Activated T-cell treated with anti-CD3 and anti-CD28 coated beads, Interleukin-2, amount 50 U/mL, for 4 hours (primary cell): ENCODE measurements at regions not wholly inside any gene's neighbourhood (a gene's known extent, or its start where the extent isn't known, plus 50 kb on each side); places are given as distances from the start of the nearest gene placed in this dataset.

Experiments
- ATAC-seq, 2 donors: fragments of 200-7000 bp; cut with Tn5 transposase; one replicate each; pipeline ENCODE4 v1.10.0; 2021
- DNase-seq: peaks from one replicate; pipeline ENCODE4 v3.0.0-alpha.2; 2020
- H3K27me3 Mint-ChIP-seq: one replicate; pipeline ENCODE4 v1.8.0; 2021; ENCODE audit warnings: low read depth, mixed read lengths
- H3K36me3 Mint-ChIP-seq: one replicate; pipeline ENCODE4 v1.8.0; 2022; ENCODE audit warnings: mixed read lengths; ENCODE audit not compliant: insufficient read depth
- H3K4me1 Mint-ChIP-seq: one replicate; pipeline ENCODE4 v1.8.0; 2021; ENCODE audit warnings: low read depth, mixed read lengths
- H3K4me3 Mint-ChIP-seq: one replicate; pipeline ENCODE4 v1.8.0; 2021; ENCODE audit warnings: mild to moderate bottlenecking, moderate library complexity, mixed read lengths
- H3K9me3 Mint-ChIP-seq: one replicate; pipeline ENCODE4 v1.8.0; 2021; ENCODE audit warnings: mixed read lengths

DNA sequence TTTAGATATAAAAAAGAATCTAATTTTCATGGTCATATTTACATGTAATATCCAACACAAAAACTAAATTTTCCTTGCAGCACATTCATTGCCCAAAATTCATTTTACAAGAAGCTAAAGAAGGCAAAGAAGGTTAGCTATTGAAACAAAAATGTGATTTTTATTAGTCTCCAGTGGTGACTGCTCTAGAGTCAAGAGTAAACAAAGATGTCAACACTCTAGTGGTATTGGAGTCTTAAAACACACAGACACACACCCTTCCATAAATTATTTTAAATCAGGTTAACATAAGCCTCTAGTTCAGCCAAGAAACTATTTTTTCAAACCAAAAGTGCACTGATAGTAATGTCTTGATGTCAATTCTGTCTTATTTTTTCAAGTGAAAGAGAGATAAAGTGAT is 329.2 kb downstream of the ZNF608 start:
- no peaks in the 10 kb centered on the region for H3K4me1 Mint-ChIP-seq
- no peaks in the 10 kb centered on the region for H3K36me3 Mint-ChIP-seq
- no peaks in the 10 kb centered on the region for H3K27me3 Mint-ChIP-seq
- no peak overlapping the region for H3K4me3 Mint-ChIP-seq
- H3K9me3 Mint-ChIP-seq, result peaks cover 12% of the 10 kb centered on the region
- no peak for DNase-seq
- ATAC-seq, result no peak

DNA sequence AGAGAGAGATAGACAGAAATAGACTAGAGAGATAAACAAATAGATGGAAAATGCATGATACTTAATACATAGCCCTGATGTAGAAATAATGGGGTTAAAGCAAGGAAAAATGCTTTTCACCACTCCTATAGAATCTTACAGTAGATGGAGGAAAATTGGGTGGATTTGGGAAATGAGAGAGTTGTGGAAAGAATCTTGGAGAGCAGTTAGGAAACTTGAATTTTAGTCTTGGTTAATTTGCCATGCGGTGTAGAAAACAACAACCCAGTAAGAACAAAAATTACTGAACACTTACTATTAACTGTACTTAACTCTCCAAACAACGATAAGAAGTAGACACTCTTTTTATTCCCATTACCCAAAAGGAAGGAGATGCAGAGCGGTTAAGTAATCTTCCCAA is 329.8 kb downstream of the ZNF608 start:
- ATAC-seq (no peak), DNase-seq (no peak)
- Mint-ChIP-seq H3K36me3 (no peaks in the 10 kb centered on the region), H3K27me3 (no peaks in the 10 kb centered on the region), H3K4me1 (no peaks in the 10 kb centered on the region), H3K4me3 (no peak overlapping the region), H3K9me3 (peaks cover 8% of the 10 kb centered on the region)

DNA sequence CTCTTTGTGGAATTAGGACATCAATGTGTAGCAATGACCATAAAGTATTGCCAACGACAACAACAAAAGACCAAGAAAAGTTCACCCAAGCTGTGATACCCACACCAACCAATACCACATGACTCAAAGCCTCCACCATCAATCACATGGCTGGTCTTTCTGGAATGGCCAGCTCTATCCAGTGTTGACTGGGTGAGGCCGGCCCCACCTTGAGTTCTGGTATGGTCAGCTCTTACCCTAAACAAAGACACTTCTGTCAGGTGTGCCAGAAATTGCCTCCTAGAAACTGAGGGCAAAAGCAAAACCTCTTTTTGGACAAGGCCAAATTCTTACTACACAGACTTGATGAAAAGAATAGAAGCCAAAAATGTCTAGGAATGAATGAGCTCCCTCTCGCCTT is 331.5 kb downstream of the ZNF608 start:
- Mint-ChIP-seq H3K36me3 (no peaks in the 10 kb centered on the region), H3K4me3 (no peak overlapping the region), H3K27me3 (no peaks in the 10 kb centered on the region), H3K9me3 (peaks cover 5% of the 10 kb centered on the region), H3K4me1 (peaks cover 2% of the 10 kb centered on the region)
- ATAC-seq (no peak), DNase-seq (no peak)

DNA sequence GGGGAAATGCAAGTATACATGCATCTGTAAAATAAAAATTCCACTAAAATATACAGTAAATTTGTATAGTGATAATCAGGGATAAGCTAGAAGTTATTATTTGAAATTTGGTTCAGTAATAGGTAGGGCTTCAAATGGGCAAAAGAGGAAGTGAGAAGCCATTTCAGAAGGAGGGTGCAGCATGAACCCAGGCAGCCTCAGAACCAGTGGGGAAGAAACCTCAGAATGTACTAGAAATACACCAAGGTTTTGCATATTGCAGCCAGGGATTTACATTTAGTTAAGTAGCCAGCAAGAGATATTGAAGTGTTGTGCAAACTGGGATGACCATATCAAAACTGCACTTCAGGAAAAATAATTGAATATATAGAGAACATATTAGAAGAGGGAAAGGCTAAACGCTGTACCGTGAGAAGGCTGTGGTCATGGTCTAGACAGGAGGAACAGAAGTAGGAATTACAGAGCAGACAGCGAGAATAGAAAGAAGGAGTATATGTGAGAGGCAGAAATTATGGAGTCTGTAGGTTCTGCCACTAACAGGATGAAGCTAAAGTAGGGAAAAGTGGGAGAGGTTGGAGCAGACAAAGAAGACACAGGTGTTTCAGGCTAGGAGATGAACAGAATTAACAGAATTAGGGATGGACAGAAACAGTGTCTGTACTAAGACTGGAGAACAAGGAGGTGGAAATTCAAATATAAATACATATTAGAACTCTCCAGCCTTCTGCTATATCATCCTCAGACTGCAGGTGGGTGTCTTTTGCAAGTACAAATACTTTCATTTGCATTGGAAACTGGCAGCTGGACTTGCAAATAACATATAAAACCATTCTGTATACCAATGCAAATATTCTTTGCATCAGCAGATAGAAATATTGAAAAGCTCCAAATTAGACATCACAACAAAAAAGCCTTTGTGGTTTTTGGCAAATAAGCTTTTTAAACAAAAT is 335.6 kb downstream of the ZNF608 start:
- Mint-ChIP-seq H3K4me1 (peaks cover 2% of the 10 kb centered on the region), H3K27me3 (no peaks in the 10 kb centered on the region), H3K4me3 (no peak overlapping the region), H3K36me3 (no peaks in the 10 kb centered on the region), H3K9me3 (peaks cover 4% of the 10 kb centered on the region)
- DNase-seq (no peak), ATAC-seq (no peak)

DNA sequence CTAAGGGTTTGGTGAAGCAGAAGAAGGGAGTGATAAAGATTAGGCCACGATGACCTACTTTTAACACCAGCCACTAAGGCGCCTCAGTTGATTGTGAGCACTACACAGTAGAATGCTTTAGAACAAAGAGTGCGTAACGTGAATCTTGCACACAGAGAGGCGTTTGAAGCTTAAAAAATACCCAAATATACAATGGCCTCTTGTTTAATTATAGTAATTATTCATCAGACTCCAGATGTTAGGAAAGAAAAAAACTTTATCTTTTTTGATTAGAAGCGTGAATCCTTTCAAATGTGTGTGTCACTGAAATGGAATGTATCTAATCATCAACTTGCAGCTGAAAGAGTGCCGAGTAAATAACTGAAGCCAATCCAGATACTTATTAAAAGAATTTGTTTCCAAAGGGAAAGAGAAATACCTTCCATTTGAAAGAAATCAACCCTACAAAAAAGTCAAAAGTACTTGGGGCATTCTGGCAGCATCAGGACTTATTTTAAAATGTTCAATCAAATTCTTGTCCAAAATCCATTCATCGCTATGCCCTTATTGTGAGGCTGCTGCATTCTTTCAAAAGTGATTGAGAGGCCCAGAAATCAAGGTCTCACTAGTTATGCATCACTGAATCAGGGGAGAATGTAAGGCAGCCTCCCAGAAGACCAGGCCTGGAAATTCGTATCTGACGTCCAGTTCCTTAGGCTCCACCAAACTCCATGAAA is 337.5 kb downstream of the ZNF608 start:
- H3K4me1 Mint-ChIP-seq, result peaks cover 2% of the 10 kb centered on the region
- H3K27me3 Mint-ChIP-seq, result no peaks in the 10 kb centered on the region
- no peaks in the 10 kb centered on the region for H3K36me3 Mint-ChIP-seq
- peaks cover 4% of the 10 kb centered on the region for H3K9me3 Mint-ChIP-seq
- ATAC-seq, result no peak
- no peak overlapping the region for H3K4me3 Mint-ChIP-seq
- no peak for DNase-seq

DNA sequence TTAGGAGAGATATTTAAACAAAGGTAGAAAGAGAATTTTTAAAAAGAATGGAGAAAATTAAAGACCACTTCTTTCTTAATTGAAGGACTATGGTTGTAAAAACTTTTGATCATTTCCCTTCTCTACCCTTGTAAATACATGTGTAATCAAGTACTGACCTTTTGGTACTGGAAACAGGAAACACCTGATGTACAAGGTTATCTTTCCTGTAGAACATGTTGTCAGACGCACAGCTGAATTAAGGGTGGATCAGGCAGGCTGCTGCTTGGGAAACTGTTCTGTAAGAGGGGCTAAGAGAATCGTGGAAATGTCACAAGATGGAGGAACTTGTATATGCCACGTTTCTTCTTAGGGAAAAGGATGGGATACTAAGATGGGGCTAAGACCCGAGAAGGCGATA is 341.6 kb downstream of the ZNF608 start:
- no peaks in the 10 kb centered on the region for H3K36me3 Mint-ChIP-seq

DNA sequence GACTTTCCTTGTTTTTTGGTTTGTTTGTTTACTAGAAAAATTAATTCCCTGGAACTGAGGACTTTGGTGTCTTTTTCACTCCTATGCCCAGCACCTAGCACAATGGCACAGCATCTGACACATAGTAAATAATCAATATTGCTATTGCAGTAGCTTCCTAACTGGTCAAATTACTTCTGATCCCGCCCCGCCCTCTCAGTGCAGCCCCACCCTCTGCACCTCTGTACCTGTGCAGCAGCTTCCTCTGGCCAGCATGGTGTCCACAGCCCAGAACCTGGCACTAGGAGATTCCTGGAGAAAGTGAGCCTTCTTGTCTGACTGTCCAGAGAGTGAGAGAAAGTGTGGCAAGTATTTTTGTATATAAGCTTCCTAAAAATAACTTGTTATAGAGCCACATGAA is 343.2 kb downstream of the ZNF608 start:
- H3K4me3 Mint-ChIP-seq, result no peak overlapping the region
- H3K36me3 Mint-ChIP-seq, result no peaks in the 10 kb centered on the region
- H3K27me3 Mint-ChIP-seq, result peaks cover 2% of the 10 kb centered on the region
- no peak for ATAC-seq
- DNase-seq, result no peak
- H3K9me3 Mint-ChIP-seq, result no peaks in the 10 kb centered on the region
- H3K4me1 Mint-ChIP-seq, result no peaks in the 10 kb centered on the region

More for the DNA sequence above, 341.6 kb downstream of the ZNF608 start:
- Mint-ChIP-seq H3K27me3 (peaks cover 2% of the 10 kb centered on the region), H3K4me3 (no peak overlapping the region), H3K9me3 (no peaks in the 10 kb centered on the region), H3K4me1 (no peaks in the 10 kb centered on the region)
- ATAC-seq, result no peak
- DNase-seq, result no peak

DNA sequence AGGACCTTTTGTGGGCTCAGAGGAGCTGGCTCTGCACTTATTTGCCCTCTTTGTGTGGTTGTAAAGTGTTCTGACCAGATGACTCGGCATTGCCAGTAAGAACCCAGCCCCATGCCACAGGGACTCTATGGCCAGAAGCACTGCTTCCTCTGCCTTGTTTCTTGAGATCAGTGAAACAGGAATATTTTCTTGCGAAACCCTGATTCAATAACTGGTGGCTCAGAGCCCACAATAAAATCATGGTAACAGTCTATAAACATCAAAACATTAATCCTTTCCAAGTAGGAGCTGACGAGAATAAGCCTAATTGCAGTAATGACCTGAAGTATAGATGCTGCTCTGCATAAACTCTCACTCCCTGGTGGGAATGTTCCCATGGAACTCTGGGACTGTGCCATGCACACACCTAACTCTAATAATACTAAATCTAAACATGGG is 344.3 kb downstream of the ZNF608 start:
- no peaks in the 10 kb centered on the region for H3K9me3 Mint-ChIP-seq
- no peak for ATAC-seq
- no peak for DNase-seq
- H3K27me3 Mint-ChIP-seq, result peaks cover 2% of the 10 kb centered on the region
- H3K36me3 Mint-ChIP-seq, result no peaks in the 10 kb centered on the region
- no peak overlapping the region for H3K4me3 Mint-ChIP-seq
- H3K4me1 Mint-ChIP-seq, result no peaks in the 10 kb centered on the region

DNA sequence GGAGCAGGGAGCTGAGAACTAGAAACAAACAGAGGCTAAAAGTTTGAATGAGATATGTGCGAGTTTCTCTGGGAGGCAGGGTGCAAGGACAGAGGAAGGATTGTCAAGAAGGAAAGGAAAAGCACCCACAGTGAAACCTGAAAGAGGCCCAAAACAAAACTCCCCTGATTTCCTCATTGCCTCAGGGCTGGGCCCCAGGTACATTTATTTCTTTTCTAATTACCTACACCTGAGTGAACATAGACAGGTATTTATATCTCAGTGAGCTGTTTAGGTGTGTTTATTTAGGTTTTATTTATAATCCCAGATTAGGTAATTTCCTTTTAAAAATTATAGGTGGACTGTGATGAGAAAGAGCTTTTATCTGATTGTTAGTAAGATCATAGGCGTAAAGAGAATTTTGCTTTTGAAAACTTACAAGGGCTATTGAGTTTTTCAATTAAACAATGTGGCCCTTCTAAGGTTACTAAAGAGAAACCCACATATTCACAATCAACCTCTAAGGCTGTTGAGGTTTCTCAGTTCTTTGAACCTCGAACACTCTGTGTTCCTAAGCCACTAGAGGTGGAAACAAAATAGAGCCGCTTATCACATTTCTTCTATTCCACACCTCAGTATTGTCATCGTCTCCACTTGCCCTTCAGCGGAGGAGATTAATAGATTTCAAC is 344.8 kb downstream of the ZNF608 start:
- H3K4me3 Mint-ChIP-seq, result no peak overlapping the region

DNA sequence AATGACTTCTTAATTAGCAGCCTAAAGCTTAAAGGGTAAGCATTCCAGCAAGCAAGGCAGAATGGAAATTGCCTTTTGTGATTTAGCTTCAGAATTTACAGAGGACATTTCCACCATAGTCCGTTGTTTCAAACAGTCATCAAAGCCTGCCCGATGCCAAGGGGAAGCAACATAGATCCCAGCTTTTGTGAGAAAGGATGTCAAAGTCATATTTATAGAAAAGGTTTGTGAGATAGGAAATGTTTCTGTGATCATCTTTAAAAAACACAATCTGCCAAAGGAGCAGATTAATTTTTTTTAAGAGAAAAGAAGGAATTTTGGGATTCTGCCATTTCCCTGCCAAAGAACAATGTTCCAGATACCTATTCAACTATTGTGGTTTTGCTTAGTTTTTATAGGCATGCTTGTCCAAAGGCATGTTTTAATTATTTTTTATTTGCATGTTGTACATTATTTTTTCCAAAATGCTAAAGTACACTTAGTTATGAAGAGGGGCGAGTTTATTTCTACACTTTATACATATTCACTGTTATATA is 346.9 kb downstream of the ZNF608 start:
- no peak for ATAC-seq
- no peaks in the 10 kb centered on the region for H3K4me1 Mint-ChIP-seq
- H3K4me3 Mint-ChIP-seq, result no peak overlapping the region
- no peaks in the 10 kb centered on the region for H3K9me3 Mint-ChIP-seq
- DNase-seq, result no peak
- no peaks in the 10 kb centered on the region for H3K36me3 Mint-ChIP-seq
- H3K27me3 Mint-ChIP-seq, result peaks cover 2% of the 10 kb centered on the region

More for the DNA sequence above, 344.8 kb downstream of the ZNF608 start:
- DNase-seq (no peak), ATAC-seq (no peak)
- no peaks in the 10 kb centered on the region for H3K36me3 Mint-ChIP-seq
- H3K9me3 Mint-ChIP-seq, result no peaks in the 10 kb centered on the region
- H3K4me1 Mint-ChIP-seq, result no peaks in the 10 kb centered on the region
- H3K27me3 Mint-ChIP-seq, result peaks cover 2% of the 10 kb centered on the region

DNA sequence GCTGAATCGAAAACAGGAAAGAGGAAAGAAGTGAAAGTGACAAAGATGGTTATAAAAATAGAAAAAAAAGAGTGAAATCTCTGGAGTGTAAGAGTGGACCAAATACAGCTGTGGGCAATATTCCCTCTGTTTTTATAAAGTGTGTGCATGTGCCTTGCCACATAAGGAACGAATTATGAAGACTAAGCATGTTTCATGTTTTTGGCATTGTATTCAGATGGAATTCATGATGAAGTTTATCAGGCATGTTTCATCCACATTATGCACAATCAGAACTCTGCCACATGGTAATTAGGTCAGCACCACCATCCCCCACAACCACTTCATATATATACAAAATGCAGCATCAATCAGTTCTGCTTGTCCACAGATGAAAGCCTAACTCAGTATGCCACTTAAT is 348.0 kb downstream of the ZNF608 start:
- DNase-seq, result no peak
- no peak overlapping the region for H3K4me3 Mint-ChIP-seq
- peaks cover 2% of the 10 kb centered on the region for H3K27me3 Mint-ChIP-seq
- H3K36me3 Mint-ChIP-seq, result no peaks in the 10 kb centered on the region
- no peaks in the 10 kb centered on the region for H3K9me3 Mint-ChIP-seq
- ATAC-seq, result no peak
- no peaks in the 10 kb centered on the region for H3K4me1 Mint-ChIP-seq

DNA sequence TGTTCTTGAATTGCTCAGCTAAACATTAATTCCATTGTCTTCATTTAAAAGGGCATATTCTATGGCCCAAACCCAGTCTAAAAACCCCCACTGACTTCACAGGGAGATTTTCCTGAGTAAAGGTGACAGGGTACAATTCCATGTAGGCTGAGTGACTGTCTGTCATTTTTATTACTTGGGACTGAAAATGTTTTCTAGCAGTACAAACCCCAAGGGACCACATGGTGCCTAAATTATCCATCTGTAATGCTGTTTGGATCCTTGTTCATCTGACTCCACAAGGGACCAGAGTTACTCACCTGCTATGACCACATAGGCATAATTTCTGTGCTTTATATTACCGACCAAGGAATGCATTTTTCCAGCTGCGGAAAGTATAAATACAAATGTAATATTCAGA is 349.1 kb downstream of the ZNF608 start:
- ATAC-seq (no peak), DNase-seq (no peak)
- no peaks in the 10 kb centered on the region for H3K36me3 Mint-ChIP-seq

DNA sequence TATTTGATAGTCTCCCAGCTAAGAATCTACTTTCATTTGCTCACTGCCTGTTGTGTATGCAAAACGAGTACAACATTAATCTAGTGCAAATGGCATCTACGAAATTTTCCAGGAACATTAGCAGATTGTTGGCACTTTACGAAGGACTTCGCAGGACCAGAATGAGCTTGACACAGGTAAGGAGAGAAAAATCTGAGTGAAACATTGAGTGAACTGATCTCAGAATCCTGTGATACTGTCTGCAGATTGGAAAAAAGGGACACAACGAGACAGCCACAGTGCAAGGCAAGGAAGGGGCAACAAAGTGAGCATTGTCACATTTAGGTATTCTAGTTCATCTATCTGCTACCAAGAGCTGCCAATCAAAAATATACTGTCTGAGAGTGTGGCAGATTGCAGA is 350.5 kb downstream of the ZNF608 start:
- DNase-seq, result no peak
- ATAC-seq, result no peak
- Mint-ChIP-seq H3K4me3 (no peak overlapping the region), H3K36me3 (no peaks in the 10 kb centered on the region), H3K27me3 (no peaks in the 10 kb centered on the region), H3K4me1 (no peaks in the 10 kb centered on the region), H3K9me3 (no peaks in the 10 kb centered on the region)

More for the DNA sequence above, 349.1 kb downstream of the ZNF608 start:
- Mint-ChIP-seq H3K4me3 (no peak overlapping the region), H3K4me1 (no peaks in the 10 kb centered on the region), H3K9me3 (no peaks in the 10 kb centered on the region), H3K27me3 (peaks cover 2% of the 10 kb centered on the region)

DNA sequence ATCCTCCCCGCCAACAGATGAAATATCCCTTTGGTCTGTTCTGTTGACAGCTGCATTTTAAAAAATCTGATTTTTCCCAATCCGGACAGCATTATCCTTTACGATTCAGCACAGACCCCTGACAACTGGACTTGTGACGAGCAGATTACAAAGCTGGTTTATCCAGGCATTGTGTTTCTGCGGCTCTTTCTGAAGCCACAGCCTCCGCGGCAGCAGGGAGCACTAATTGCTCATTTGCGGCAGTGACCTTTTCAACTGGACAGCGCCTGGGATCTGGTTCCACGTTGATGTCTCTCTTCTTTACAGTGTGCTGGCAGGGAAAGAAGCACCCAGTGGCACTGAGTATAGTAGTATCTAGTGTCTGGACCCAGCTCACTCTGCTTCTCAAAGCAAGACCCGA is 351.2 kb downstream of the ZNF608 start:
- no peak for ATAC-seq
- no peaks in the 10 kb centered on the region for H3K36me3 Mint-ChIP-seq
- no peaks in the 10 kb centered on the region for H3K27me3 Mint-ChIP-seq
- no peaks in the 10 kb centered on the region for H3K9me3 Mint-ChIP-seq
- DNase-seq, result no peak
- no peak overlapping the region for H3K4me3 Mint-ChIP-seq
- H3K4me1 Mint-ChIP-seq, result no peaks in the 10 kb centered on the region
